DOHH2 (cell line): ENCODE measurements at regions not wholly inside any gene's neighbourhood (a gene's known extent, or its start where the extent isn't known, plus 50 kb on each side); places are given as distances from the start of the nearest gene placed in this dataset.

Experiments used
- H3F3A ChIP-seq: fragments of 200-600 bp; sonication (generic), shearing (Covaris generic); 2 replicates; pipeline ENCODE4 v1.6.0; 2016; ENCODE audit warnings: antibody characterized with exemption, mild to moderate bottlenecking; ENCODE audit not compliant: control insufficient read depth, insufficient read depth
- H3K27ac ChIP-seq: fragments of 200-600 bp; sonication (generic); 2 replicates; pipeline ENCODE4 v1.5.1; 2014; ENCODE audit warnings: low read depth, mild to moderate bottlenecking, low read length, moderate library complexity
- H3K27me3 ChIP-seq: fragments of 200-600 bp; sonication (generic); 2 replicates; pipeline ENCODE4 v1.6.1; 2014; ENCODE audit warnings: mild to moderate bottlenecking, low read length, mixed read lengths; ENCODE audit not compliant: control insufficient read depth
- H3K36me3 ChIP-seq: fragments of 200-600 bp; sonication (generic); 2 replicates; pipeline ENCODE4 v1.6.1; 2014; ENCODE audit warnings: mild to moderate bottlenecking, low read length, moderate library complexity, mixed read lengths; ENCODE audit not compliant: control insufficient read depth
- H3K4me1 ChIP-seq: fragments of 200-600 bp; sonication (generic); 2 replicates; pipeline ENCODE4 v1.6.1; 2014; ENCODE audit warnings: mild to moderate bottlenecking, low read length, mixed read lengths; ENCODE audit not compliant: control insufficient read depth
- H3K4me2 ChIP-seq: fragments of 200-600 bp; sonication (generic); 2 replicates; pipeline ENCODE4 v1.6.0; 2014; ENCODE audit warnings: mild to moderate bottlenecking, low read length, moderate library complexity
- H3K4me3 ChIP-seq: fragments of 200-600 bp; sonication (generic); 2 replicates; pipeline ENCODE4 v1.5.1; 2014; ENCODE audit warnings: mild to moderate bottlenecking, low read length, mixed read lengths
- H3K79me2 ChIP-seq: fragments of 200-600 bp; sonication (generic); 2 replicates; pipeline ENCODE4 v1.6.1; 2014; ENCODE audit warnings: mild to moderate bottlenecking, low read length, mixed read lengths; ENCODE audit not compliant: control insufficient read depth
- H3K9me2 ChIP-seq: fragments of 200-600 bp; sonication (generic); replicated peaks from 2 replicates; pipeline ENCODE4 v1.6.1; 2014; ENCODE audit warnings: mild to moderate bottlenecking, low read length, mixed read lengths; ENCODE audit not compliant: control insufficient read depth
- H3K9me3 ChIP-seq: fragments of 200-600 bp; sonication (generic); 2 replicates; pipeline ENCODE4 v1.6.1; 2014; ENCODE audit warnings: antibody characterized with exemption, low read length, mixed read lengths; ENCODE audit not compliant: control insufficient read depth, insufficient read depth
- H4K20me1 ChIP-seq: fragments of 200-600 bp; sonication (generic); 2 replicates; pipeline ENCODE4 v1.6.0; 2014; ENCODE audit warnings: low read depth, mild to moderate bottlenecking, antibody characterized with exemption, low read length, moderate library complexity; ENCODE audit not compliant: control insufficient read depth, insufficient read depth
- EZH2phosphoT487 ChIP-seq: fragments of 200-600 bp; sonication (generic); IDR thresholded peaks from 2 replicates; pipeline ENCODE4 v1.6.1; 2017; ENCODE audit warnings: borderline replicate concordance, mild to moderate bottlenecking, antibody characterized with exemption, low read length, moderate library complexity, mixed read lengths
- TF ChIP-seq, protein P1 (sequence below): fragments of 200-600 bp; sonication (generic); IDR thresholded peaks from one replicate; pipeline ENCODE4 v1.5.1; 2014; ENCODE audit warnings: antibody characterized with exemption, mild to moderate bottlenecking, low read depth, low read length; ENCODE audit not compliant: poor library complexity, severe bottlenecking

DNA sequence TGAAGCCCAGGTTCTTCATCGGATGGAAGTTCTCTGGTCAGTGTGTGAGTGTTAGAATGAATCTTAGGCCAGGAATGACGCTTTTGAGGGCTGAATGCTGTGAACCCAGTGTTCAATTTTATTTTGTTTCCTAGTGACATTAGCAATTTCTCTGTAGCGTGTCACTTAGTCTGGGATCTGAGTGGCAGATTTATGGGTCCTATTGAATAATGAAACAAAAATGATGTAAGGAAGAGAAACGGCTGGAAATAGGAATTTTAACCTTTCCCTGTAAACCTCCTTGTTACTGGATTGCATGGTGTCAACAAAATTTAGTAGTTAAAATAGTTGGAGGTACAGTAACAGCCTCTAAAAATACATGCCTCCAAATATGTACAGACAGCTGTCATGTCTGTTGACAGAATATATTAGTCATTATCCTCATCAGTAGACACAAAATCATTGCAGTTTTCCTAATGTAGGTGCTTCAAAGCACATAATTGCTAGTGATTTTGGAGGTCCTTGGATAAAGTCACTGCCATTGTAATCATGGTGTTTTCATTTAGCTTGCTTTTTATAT, 223.8 kb upstream of the SPRED2 start:
- Histone ChIP-seq H3K4me2 (no peak overlapping the region), H3K4me1 (no peaks in the 10 kb centered on the region)
- no peak for TF ChIP-seq EZH2phosphoT487
- TF ChIP-seq, protein P1, sequence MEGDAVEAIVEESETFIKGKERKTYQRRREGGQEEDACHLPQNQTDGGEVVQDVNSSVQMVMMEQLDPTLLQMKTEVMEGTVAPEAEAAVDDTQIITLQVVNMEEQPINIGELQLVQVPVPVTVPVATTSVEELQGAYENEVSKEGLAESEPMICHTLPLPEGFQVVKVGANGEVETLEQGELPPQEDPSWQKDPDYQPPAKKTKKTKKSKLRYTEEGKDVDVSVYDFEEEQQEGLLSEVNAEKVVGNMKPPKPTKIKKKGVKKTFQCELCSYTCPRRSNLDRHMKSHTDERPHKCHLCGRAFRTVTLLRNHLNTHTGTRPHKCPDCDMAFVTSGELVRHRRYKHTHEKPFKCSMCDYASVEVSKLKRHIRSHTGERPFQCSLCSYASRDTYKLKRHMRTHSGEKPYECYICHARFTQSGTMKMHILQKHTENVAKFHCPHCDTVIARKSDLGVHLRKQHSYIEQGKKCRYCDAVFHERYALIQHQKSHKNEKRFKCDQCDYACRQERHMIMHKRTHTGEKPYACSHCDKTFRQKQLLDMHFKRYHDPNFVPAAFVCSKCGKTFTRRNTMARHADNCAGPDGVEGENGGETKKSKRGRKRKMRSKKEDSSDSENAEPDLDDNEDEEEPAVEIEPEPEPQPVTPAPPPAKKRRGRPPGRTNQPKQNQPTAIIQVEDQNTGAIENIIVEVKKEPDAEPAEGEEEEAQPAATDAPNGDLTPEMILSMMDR = no peak

DNA sequence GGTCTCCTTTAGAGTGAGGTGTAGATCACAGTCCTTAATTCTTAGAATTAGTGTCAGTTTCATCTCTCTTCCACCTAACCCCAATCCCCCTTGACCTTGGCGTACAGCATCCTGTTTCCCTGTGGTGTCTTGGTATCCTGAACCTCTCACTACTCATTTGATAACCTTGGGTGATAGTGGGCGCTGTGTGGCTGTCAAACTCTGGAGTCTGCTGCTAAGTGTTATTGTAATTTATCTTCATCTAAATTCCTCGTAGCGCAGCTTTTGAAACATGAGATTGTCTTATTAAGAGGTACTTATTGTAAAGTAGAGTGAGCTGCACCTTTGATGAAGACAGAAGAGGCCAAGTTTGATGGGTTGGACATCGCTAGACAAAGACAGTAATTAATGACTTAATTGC, 222.6 kb upstream of the SPRED2 start:
- H3K27ac ChIP-seq = no peak overlapping the region
- TF ChIP-seq, protein P1 = no peak
- TF ChIP-seq EZH2phosphoT487 = no peak
- no peaks in the 10 kb centered on the region for H4K20me1 ChIP-seq
- no peak overlapping the region for H3K4me2 ChIP-seq
- H3K36me3 ChIP-seq = no peaks in the 10 kb centered on the region
- no peaks in the 10 kb centered on the region for H3K79me2 ChIP-seq
- H3K9me2 ChIP-seq = no peaks in the 10 kb centered on the region
- no peaks in the 10 kb centered on the region for H3K4me1 ChIP-seq
- peaks cover 7% of the 10 kb centered on the region; the same call in 1 of the 2 replicates for H3K27me3 ChIP-seq
- no peak overlapping the region for H3K4me3 ChIP-seq
- H3K9me3 ChIP-seq = no peaks in the 10 kb centered on the region
- H3F3A ChIP-seq = no peaks in the 10 kb centered on the region

More for the DNA sequence above, 223.8 kb upstream of the SPRED2 start:
- no peaks in the 10 kb centered on the region for H4K20me1 ChIP-seq
- peaks cover 7% of the 10 kb centered on the region; the same call in 1 of the 2 replicates for H3K27me3 ChIP-seq
- no peaks in the 10 kb centered on the region for H3K79me2 ChIP-seq
- no peak overlapping the region for H3K4me3 ChIP-seq
- no peaks in the 10 kb centered on the region for H3K9me3 ChIP-seq
- no peaks in the 10 kb centered on the region for H3F3A ChIP-seq
- no peaks in the 10 kb centered on the region for H3K9me2 ChIP-seq
- H3K27ac ChIP-seq = no peak overlapping the region
- no peaks in the 10 kb centered on the region for H3K36me3 ChIP-seq

DNA sequence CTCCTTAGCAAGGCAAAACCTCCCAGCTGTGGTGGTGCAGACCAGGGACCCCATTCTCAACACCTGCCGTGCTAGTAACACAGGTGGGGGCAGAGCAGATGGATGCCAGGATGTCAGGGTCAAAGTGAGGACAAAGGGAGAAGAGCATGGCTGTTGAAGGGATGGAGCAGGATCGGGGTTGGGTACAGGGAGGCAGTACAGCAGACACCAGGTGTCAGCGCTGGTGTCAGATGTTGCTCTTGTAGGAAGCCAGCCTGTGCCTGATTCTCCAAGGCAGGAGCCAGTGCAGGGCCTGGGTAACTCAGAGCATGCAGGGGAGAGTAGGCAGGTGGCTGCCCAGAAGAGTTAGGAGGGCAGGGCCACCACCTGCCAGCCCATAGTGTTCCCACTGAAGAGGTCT, 222.1 kb upstream of the SPRED2 start:
- Histone ChIP-seq H3K27me3 (peaks cover 10% of the 10 kb centered on the region; the same call in 1 of the 2 replicates), H3K9me3 (no peaks in the 10 kb centered on the region), H4K20me1 (no peaks in the 10 kb centered on the region), H3K27ac (no peak overlapping the region), H3K79me2 (no peaks in the 10 kb centered on the region), H3F3A (no peaks in the 10 kb centered on the region), H3K4me1 (no peaks in the 10 kb centered on the region), H3K4me3 (no peak overlapping the region), H3K4me2 (no peak overlapping the region), H3K36me3 (no peaks in the 10 kb centered on the region), H3K9me2 (no peaks in the 10 kb centered on the region)
- no peak for TF ChIP-seq EZH2phosphoT487
- TF ChIP-seq, protein P1 = no peak
